Upper lobe of left lung (tissue), 6 donors: ENCODE measurements at regions not wholly inside any gene's neighbourhood (a gene's known extent, or its start where the extent isn't known, plus 50 kb on each side); places are given as distances from the start of the nearest gene placed in this dataset.

ENCODE experiments used
- ATAC-seq, 2 donors: fragments of 200-7000 bp; cut with Tn5 transposase; one replicate each; pipeline ENCODE4 v1.9.1; 2022; ENCODE audit warnings: mild to moderate bottlenecking in 2 of 2, moderate library complexity in 2 of 2; ENCODE audit not compliant: low FRiP score in 2 of 2
- DNase-seq, 2 donors: peaks; one replicate each; pipeline ENCODE4 v3.0.0-alpha.2; 2019 to 2020
- H3K27ac ChIP-seq, 4 donors: fragments of 200-600 bp; sonication (generic); one replicate each; pipeline ENCODE4 v1.5.1; 2016 to 2019
- H3K27me3 ChIP-seq, 4 donors: fragments of 200-600 bp; sonication (generic); one replicate each; pipeline ENCODE4 v1.5.1; 2017 to 2019
- H3K36me3 ChIP-seq, 4 donors: fragments of 200-600 bp; sonication (generic); one replicate each; pipeline ENCODE4 v1.5.1; 2016 to 2019
- H3K4me1 ChIP-seq, 4 donors: fragments of 200-600 bp; sonication (generic); one replicate each; pipeline ENCODE4 v1.5.1; 2018 to 2019
- H3K4me3 ChIP-seq, 4 donors: fragments of 200-600 bp; sonication (generic); one replicate each; pipeline ENCODE4 v1.5.1; 2017 to 2019; ENCODE audit warnings: mild to moderate bottlenecking in 2 of 4, moderate library complexity in 1 of 4
- H3K9me3 ChIP-seq, 4 donors: fragments of 200-600 bp; sonication (generic); one replicate each; pipeline ENCODE4 v1.5.1; 2018 to 2019
- EP300 ChIP-seq, 4 donors: sonication (generic); formaldehyde crosslinking; IDR thresholded peaks; one replicate each; pipeline ENCODE4 v1.5.1; 2017; ENCODE audit warnings: antibody characterized with exemption in 4 of 4, control low read depth in 2 of 4
- POLR2A ChIP-seq, 4 donors: fragments of 450-650 bp; IDR thresholded peaks; one replicate each; pipeline ENCODE4 v1.5.1; 2016 to 2017; ENCODE audit warnings: antibody characterized with exemption in 4 of 4, mild to moderate bottlenecking in 2 of 4
- POLR2AphosphoS5 ChIP-seq, 2 donors: sonication (generic); formaldehyde crosslinking; IDR thresholded peaks; one replicate each; pipeline ENCODE4 v1.5.1; 2017; ENCODE audit warnings: antibody characterized with exemption in 2 of 2
- WGBS, 2 donors: methylation state at CpG; one replicate each; pipeline ENCODE4 v1.1.5; 2017 to 2018; 5-methylcytosine and 5-hydroxymethylcytosine counted together
- TF ChIP-seq, protein P1 (sequence below), 6 experiments: fragments of 450-650 bp in 4 of 6; fragments of 200-600 bp in 2 of 6; sonication (generic) in 2 of 6; IDR thresholded peaks; one replicate each; pipeline ENCODE4 v1.5.1; 2016 to 2019; ENCODE audit warnings: antibody characterized with exemption in 6 of 6
- donor health status: DM: no; HTN: no; CAD: no; lungs with moderate emphysema.
- donor health status: DM: no; HTN: yes; CAD: no; lungs with severe emphysema.

DNA sequence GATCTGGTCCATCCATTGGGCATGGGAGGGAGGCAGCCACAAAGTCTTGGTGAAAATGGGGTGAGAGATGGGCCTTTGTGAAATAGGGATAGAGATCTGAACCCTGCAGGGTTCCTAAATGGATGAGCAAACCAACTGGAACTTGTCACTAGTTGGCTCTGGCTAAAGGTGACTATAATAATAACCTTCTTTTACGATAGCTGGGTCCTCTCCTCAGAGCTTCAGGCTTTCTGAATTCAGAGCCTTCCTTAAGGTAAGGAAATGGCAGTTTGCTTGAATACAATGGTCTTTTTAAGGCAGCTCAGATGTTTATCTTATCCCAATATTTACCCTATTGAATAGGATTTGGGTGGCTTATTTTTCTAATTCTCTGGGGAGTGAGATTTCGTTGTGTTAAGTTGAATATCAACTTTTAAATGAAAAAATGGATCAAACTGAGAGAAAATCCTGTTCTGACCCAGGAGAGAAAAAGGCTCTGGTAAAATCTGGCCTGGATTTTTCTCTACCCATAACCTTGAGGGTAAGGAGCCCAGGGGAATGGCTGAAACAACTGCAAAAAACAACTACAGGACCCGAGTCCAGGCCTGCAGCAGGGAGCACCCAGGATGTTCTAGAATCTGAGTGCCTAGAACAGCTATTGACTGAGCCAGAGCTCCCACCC is 61.1 kb upstream of the CXCR4 start:
- no peak for ATAC-seq
- H3K4me1 ChIP-seq = no peaks in the 10 kb centered on the region
- WGBS, 2 donors = 53 to 59% methylated on average over 3 of the region's 3 CpGs

DNA sequence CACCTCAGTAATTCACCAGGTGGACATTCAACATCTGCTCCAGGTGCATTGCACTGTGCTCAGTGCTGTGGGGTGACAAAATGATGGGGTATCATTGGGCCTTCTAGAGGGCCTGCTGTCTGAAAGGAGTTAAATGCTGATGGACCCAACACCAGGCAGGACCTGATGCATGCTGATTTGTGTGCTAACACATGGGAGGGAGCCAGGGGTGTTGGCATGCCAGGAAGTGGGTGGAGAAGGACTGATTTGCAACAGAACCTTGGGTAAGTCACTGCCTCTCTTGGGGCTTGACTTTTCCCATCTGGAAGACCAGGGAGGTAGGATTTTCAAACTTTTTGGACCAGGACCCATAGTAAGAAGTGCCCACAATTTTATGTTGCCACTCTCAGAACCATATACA is 57.9 kb upstream of the CXCR4 start:
- ATAC-seq (no peak), DNase-seq (no peak)
- Histone ChIP-seq H3K27ac (no peak overlapping the region), H3K9me3 (no peaks in the 10 kb centered on the region), H3K4me3 (no peak overlapping the region), H3K4me1 (no peaks in the 10 kb centered on the region), H3K36me3 (no peaks in the 10 kb centered on the region), H3K27me3 (no peaks in the 10 kb centered on the region)
- TF ChIP-seq, protein P1, sequence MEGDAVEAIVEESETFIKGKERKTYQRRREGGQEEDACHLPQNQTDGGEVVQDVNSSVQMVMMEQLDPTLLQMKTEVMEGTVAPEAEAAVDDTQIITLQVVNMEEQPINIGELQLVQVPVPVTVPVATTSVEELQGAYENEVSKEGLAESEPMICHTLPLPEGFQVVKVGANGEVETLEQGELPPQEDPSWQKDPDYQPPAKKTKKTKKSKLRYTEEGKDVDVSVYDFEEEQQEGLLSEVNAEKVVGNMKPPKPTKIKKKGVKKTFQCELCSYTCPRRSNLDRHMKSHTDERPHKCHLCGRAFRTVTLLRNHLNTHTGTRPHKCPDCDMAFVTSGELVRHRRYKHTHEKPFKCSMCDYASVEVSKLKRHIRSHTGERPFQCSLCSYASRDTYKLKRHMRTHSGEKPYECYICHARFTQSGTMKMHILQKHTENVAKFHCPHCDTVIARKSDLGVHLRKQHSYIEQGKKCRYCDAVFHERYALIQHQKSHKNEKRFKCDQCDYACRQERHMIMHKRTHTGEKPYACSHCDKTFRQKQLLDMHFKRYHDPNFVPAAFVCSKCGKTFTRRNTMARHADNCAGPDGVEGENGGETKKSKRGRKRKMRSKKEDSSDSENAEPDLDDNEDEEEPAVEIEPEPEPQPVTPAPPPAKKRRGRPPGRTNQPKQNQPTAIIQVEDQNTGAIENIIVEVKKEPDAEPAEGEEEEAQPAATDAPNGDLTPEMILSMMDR (IDR thresholded peaks at IDR 0.05) = no peak
- TF ChIP-seq POLR2A (IDR thresholded peaks at IDR 0.05) (no peak), POLR2AphosphoS5 (IDR thresholded peaks at IDR 0.05) (no peak), EP300 (IDR thresholded peaks at IDR 0.05) (no peak)

More for the DNA sequence above, 61.1 kb upstream of the CXCR4 start:
- DNase-seq = no peak
- H3K27ac ChIP-seq = no peak overlapping the region
- H3K36me3 ChIP-seq = no peaks in the 10 kb centered on the region
- H3K27me3 ChIP-seq = no peaks in the 10 kb centered on the region
- TF ChIP-seq, protein P1 (IDR thresholded peaks at IDR 0.05) = no peak
- TF ChIP-seq POLR2A (IDR thresholded peaks at IDR 0.05) (no peak), EP300 (IDR thresholded peaks at IDR 0.05) (no peak), POLR2AphosphoS5 (IDR thresholded peaks at IDR 0.05) (no peak)
- no peak overlapping the region for H3K4me3 ChIP-seq
- H3K9me3 ChIP-seq = no peaks in the 10 kb centered on the region

DNA sequence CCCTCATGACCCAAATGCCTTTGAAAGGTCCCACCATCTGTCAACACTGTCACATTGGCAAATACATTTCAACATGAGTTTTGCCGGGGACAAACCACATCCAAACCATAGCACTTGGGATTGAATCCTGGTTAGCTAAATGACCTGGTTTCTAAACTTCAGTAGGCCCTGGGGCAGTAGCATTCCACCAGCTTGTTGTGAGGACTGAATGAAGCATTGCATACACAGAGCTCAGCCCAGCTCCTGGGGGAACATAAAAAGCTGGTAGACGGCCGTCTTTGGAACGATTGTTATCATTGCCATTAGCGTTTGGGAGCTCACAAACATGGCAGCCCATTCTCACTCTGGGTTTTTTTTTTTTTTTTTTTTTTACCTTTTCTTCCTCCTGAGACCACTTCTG is 57.5 kb upstream of the CXCR4 start:
- ATAC-seq (no peak), DNase-seq (no peak)
- TF ChIP-seq EP300 (IDR thresholded peaks at IDR 0.05) = no peak
- no peak for TF ChIP-seq POLR2A (IDR thresholded peaks at IDR 0.05)
- TF ChIP-seq POLR2AphosphoS5 (IDR thresholded peaks at IDR 0.05) = no peak
- TF ChIP-seq, protein P1 (IDR thresholded peaks at IDR 0.05) = no peak
- Histone ChIP-seq H3K9me3 (no peaks in the 10 kb centered on the region), H3K27me3 (no peaks in the 10 kb centered on the region), H3K4me1 (no peaks in the 10 kb centered on the region), H3K4me3 (no peak overlapping the region), H3K36me3 (no peaks in the 10 kb centered on the region), H3K27ac (no peak overlapping the region)
- WGBS, 2 donors = 93 to 98% methylated on average over 4 to 5 of the region's 5 CpGs

DNA sequence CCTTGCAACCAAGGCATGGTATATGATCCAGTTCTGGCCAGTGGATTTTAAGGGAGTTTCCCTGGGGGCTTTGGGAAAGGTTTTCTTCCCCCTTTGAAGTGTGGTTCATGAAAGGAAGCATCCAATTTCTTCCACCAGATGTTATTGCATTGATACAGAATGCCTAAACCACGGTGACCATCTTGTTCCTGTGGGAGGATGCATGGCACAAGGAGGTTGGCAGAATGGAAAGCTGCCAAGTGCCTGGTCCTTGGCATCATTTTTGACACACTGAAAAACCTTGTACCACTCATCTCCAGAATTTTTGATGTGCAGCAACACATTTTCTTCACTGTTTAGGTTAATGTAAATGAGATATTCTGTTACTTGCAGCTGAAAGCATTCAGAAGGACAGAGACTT is 55.2 kb upstream of the CXCR4 start:
- Histone ChIP-seq H3K4me3 (no peak overlapping the region), H3K4me1 (peaks cover 0 to 7% (median 0%) of the 10 kb centered on the region in 4 donors), H3K27ac (no peak overlapping the region), H3K27me3 (no peaks in the 10 kb centered on the region), H3K9me3 (no peaks in the 10 kb centered on the region), H3K36me3 (no peaks in the 10 kb centered on the region)
- DNase-seq = no peak
- no peak for ATAC-seq
- WGBS, 2 donors = 38 to 50% methylated on average over 1 of the region's 1 CpG
- TF ChIP-seq POLR2A (IDR thresholded peaks at IDR 0.05) (no peak), EP300 (IDR thresholded peaks at IDR 0.05) (no peak), POLR2AphosphoS5 (IDR thresholded peaks at IDR 0.05) (no peak)
- TF ChIP-seq, protein P1 (IDR thresholded peaks at IDR 0.05) = no peak

DNA sequence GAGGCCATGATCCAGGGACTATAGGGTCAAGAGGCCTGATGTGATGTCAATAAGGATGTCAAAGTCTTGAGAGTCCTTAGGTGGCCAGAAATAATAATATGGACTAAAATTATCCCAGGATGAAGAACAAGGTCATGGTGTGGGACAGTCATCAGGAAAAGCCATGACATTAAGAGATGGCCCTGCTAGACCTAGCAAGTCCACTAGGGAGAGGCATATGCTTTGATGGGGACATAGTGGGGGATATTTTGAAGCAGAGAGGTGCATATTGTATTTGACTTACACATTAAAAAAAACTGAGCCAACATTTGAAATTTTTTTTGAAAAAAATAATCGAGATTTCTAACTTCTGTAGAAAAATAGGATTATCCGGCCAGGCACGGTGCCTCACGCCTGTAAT is 53.3 kb upstream of the CXCR4 start:
- Histone ChIP-seq H3K36me3 (no peaks in the 10 kb centered on the region), H3K4me1 (peaks cover 0 to 7% (median 0%) of the 10 kb centered on the region in 4 donors), H3K27me3 (no peaks in the 10 kb centered on the region), H3K27ac (no peak overlapping the region), H3K4me3 (no peak overlapping the region), H3K9me3 (no peaks in the 10 kb centered on the region)
- DNase-seq = no peak
- no peak for ATAC-seq
- TF ChIP-seq, protein P1 (IDR thresholded peaks at IDR 0.05) = no peak
- no peak for TF ChIP-seq EP300 (IDR thresholded peaks at IDR 0.05)
- TF ChIP-seq POLR2A (IDR thresholded peaks at IDR 0.05) = no peak
- no peak for TF ChIP-seq POLR2AphosphoS5 (IDR thresholded peaks at IDR 0.05)
- WGBS, 2 donors = 96% methylated on average over 4 of the region's 4 CpGs
